Amniotic stem cell (primary cell): ENCODE measurements at regions not wholly inside any gene's neighbourhood (a gene's known extent, or its start where the extent isn't known, plus 50 kb on each side); places are given as distances from the start of the nearest gene placed in this dataset.
"Not testable (repeated sequence)": the region's sequence is repeated elsewhere in the genome, so short reads cannot be mapped to it uniquely, and the experiment has no call there.

Experiments used
- DNase-seq: peaks from one replicate; lab custom pipeline; 2025; lab: John Stamatoyannopoulos, UW

GRCh38 chr1:91095321-91095720, 73.5 kb upstream of the ZNF644 start:
- not testable (repeated sequence) for DNase-seq

- DNase-seq: no peak
These were observed 70.7 kb upstream of the ZNF644 start for GRCh38 chr1:91092503-91092902.

GRCh38 chr1:91091812-91092211, 70.0 kb upstream of the ZNF644 start:
- no peak for DNase-seq

GRCh38 chr1:91080650-91081049, 58.8 kb upstream of the ZNF644 start:
- no peak for DNase-seq

DNA sequence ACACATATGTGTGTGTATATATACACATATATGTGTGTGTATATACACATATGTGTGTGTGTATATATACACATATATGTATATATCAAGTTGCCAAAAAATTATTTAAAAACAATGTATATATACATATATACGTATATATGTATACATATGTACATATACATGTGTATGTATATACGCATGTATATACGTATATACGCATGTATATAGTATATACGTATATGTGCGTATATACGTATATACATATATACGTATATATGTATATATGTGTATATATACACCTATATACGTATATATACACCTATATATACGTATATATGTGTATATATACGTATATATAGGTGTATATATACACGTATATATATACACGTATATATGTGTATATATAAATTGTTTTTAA, 57.0 kb upstream of the ZNF644 start:
- no peak for DNase-seq

GRCh38 chr1:91076834-91077233, 55.0 kb upstream of the ZNF644 start:
- no peak for DNase-seq

DNA sequence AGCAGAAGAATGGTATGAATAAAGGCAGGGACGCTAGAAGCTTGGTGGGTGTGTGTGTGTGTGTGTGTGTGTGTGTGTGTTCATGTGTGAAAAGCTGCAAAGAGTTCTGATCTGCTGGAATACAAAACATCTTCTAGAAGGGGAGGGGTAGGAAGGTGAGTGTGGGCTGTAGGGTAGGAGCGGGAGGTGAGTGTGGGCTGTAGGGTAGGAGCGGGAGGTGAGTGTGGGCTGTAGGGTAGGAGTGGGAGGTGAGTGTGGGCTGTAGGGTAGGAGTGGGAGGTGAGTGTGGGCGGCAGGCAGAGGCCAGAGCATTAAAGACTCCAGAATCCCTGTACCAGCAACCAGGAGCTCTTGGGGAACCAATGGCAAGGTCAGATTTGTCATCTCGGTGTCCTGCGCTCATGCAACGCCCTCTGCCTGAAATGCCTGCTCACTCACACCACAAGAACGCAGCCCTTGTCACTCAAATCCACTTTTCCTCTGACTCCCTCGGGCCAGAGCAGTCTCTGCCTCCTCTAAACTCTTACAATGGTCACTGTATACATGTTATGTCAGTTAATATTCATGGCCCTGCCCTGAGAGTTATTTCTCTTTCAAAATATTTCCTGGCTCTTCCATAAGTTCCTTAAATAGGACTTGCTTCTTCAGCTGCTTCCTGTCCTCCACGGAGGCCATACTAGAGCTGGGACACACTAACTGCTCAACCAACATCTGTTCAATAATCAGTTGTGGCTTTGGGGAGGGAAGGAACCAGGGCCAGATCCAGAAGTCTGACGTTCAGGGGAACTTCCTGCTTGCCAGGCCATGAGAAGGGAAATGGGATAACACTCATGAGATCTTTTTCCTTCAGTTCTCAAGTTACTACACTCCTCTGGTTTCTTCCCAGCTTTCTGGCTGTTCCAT, 53.6 kb upstream of the ZNF644 start:
- DNase-seq: no peak

- DNase-seq: no peak
These were observed 51.5 kb upstream of the ZNF644 start for GRCh38 chr1:91073299-91073698.

GRCh38 chr1:91071838-91072237, 50.0 kb upstream of the ZNF644 start:
- DNase-seq: no peak
